Stimulated activated CD4-positive, alpha-beta T cell treated with anti-CD3 and anti-CD28 coated beads, TNF-alpha, amount 100 ng/mL, for 1 hour (primary cell): ENCODE measurements at regions not wholly inside any gene's neighbourhood (a gene's known extent, or its start where the extent isn't known, plus 50 kb on each side); places are given as distances from the start of the nearest gene placed in this dataset.
"Not testable (repeated sequence)": the region's sequence is repeated elsewhere in the genome, so short reads cannot be mapped to it uniquely, and the experiment has no call there.

Experiments used
- DNase-seq, 3 donors: peaks; one replicate each; pipeline ENCODE4 v3.0.0-alpha.2; 2020; ENCODE audit warnings: low read depth in 3 of 3, low spot score in 1 of 3

- no peak for DNase-seq
Measured at GRCh38 chr22:46040471-46041465, 63.8 kb upstream of the WNT7B start.

- DNase-seq = no peak
Measured at GRCh38 chr22:46041642-46042041, 64.7 kb upstream of the WNT7B start.

GRCh38 chr22:46042786-46043185 lies 65.8 kb upstream of the WNT7B start:
- DNase-seq = no peak

- DNase-seq = no peak
Measured at GRCh38 chr22:46043339-46043738, 66.4 kb upstream of the WNT7B start.

- DNase-seq = no peak
Measured at GRCh38 chr22:46043816-46044620, 67.1 kb upstream of the WNT7B start.

GRCh38 chr22:46044621-46045458 lies 67.9 kb upstream of the WNT7B start:
- DNase-seq = no peak

GRCh38 chr22:46045459-46046298 lies 68.7 kb upstream of the WNT7B start:
- no peak for DNase-seq

- no peak for DNase-seq
Measured at GRCh38 chr22:46046299-46046685, 69.3 kb upstream of the WNT7B start.

GRCh38 chr22:46047226-46047625 lies 70.3 kb upstream of the WNT7B start:
- no peak for DNase-seq

GRCh38 chr22:46047841-46048595 lies 71.1 kb upstream of the WNT7B start:
- no peak for DNase-seq

GRCh38 chr22:46048661-46049060 lies 71.7 kb upstream of the WNT7B start:
- DNase-seq = not testable (repeated sequence)

- DNase-seq = no peak
Measured at GRCh38 chr22:46049726-46050450, 72.9 kb upstream of the WNT7B start.

GRCh38 chr22:46050451-46050845 lies 73.5 kb upstream of the WNT7B start:
- DNase-seq = no peak

- DNase-seq = no peak
Measured at GRCh38 chr22:46050916-46051614, 74.1 kb upstream of the WNT7B start.

GRCh38 chr22:46051646-46052045 lies 74.7 kb upstream of the WNT7B start:
- no peak for DNase-seq

GRCh38 chr22:46052331-46052771 lies 75.4 kb upstream of the WNT7B start:
- no peak for DNase-seq

- no peak for DNase-seq
Measured at GRCh38 chr22:46052801-46053562, 76.0 kb upstream of the WNT7B start.
